MM.1S (cell line): ENCODE measurements at regions not wholly inside any gene's neighbourhood (a gene's known extent, or its start where the extent isn't known, plus 50 kb on each side); places are given as distances from the start of the nearest gene placed in this dataset.

ENCODE experiments used
- DNase-seq: peaks from one replicate; pipeline ENCODE4 v3.0.0-alpha.2; 2015
- H2AFZ ChIP-seq: fragments of 300-600 bp; sonication (generic); 2 replicates; pipeline ENCODE4 v1.6.0; 2016; ENCODE audit warnings: antibody characterized with exemption, low read length
- H3F3A ChIP-seq: fragments of 300-600 bp; sonication (generic); 2 replicates; pipeline ENCODE4 v1.6.1; 2016; ENCODE audit warnings: mild to moderate bottlenecking, antibody characterized with exemption, low read length, moderate library complexity, mixed read lengths; ENCODE audit not compliant: insufficient read depth
- H3K27ac ChIP-seq: fragments of 300-600 bp; sonication (generic); 2 replicates; pipeline ENCODE4 v1.5.1; 2016; ENCODE audit warnings: mild to moderate bottlenecking, low read length
- H3K27me3 ChIP-seq: fragments of 300-600 bp; sonication (generic); replicated peaks from 2 replicates; pipeline ENCODE4 v1.6.0; 2016; ENCODE audit warnings: low read length; ENCODE audit not compliant: insufficient read depth
- H3K36me3 ChIP-seq: fragments of 300-600 bp; sonication (generic); replicated peaks from 2 replicates; pipeline ENCODE4 v1.6.1; 2016; ENCODE audit warnings: mild to moderate bottlenecking, low read length, mixed read lengths; ENCODE audit not compliant: insufficient read depth
- H3K4me1 ChIP-seq: fragments of 300-600 bp; sonication (generic); 2 replicates; pipeline ENCODE4 v1.6.1; 2016; ENCODE audit warnings: low read length, mixed read lengths
- H3K4me2 ChIP-seq: fragments of 300-600 bp; sonication (generic); 2 replicates; pipeline ENCODE4 v1.6.0; 2016; ENCODE audit warnings: low read depth, low read length
- H3K4me3 ChIP-seq: fragments of 300-600 bp; sonication (generic); 2 replicates; pipeline ENCODE4 v1.5.1; 2016; ENCODE audit warnings: low read length, mixed read lengths
- H3K79me2 ChIP-seq: fragments of 300-600 bp; sonication (generic); 2 replicates; pipeline ENCODE4 v1.6.1; 2016; ENCODE audit warnings: mixed run types, low read length, mixed read lengths
- H3K9ac ChIP-seq: fragments of 300-600 bp; sonication (generic); 2 replicates; pipeline ENCODE4 v1.6.1; 2016; ENCODE audit warnings: low read length, mixed read lengths
- H3K9me2 ChIP-seq: fragments of 300-600 bp; sonication (generic); replicated peaks from 2 replicates; pipeline ENCODE4 v1.6.1; 2016; ENCODE audit warnings: mild to moderate bottlenecking, low read length, mixed read lengths; ENCODE audit not compliant: insufficient read depth
- H3K9me3 ChIP-seq: fragments of 300-600 bp; sonication (generic); replicated peaks from 2 replicates; pipeline ENCODE4 v1.6.1; 2016; ENCODE audit warnings: mild to moderate bottlenecking, low read length, mixed read lengths; ENCODE audit not compliant: insufficient read depth
- H4K20me1 ChIP-seq: fragments of 300-600 bp; sonication (generic); 2 replicates; pipeline ENCODE4 v1.6.1; 2016; ENCODE audit warnings: mild to moderate bottlenecking, low read length, moderate library complexity, mixed read lengths; ENCODE audit not compliant: insufficient read depth
- EZH2 ChIP-seq: fragments of 300-600 bp; sonication (generic); optimal IDR thresholded peaks from 2 replicates; pipeline ENCODE3; 2017; ENCODE audit warnings: low read depth, mild to moderate bottlenecking, antibody characterized with exemption, low read length, mixed read lengths
- EZH2phosphoT487 ChIP-seq: fragments of 300-600 bp; sonication (generic); IDR thresholded peaks from 2 replicates; pipeline ENCODE4 v1.6.1; 2018; ENCODE audit warnings: antibody characterized with exemption, low read length
- TF ChIP-seq, protein P1 (sequence below): fragments of 300-600 bp; sonication (generic); IDR thresholded peaks from 2 replicates; pipeline ENCODE4 v1.5.1; 2016; ENCODE audit warnings: antibody characterized with exemption, low read length, mixed read lengths

GRCh38 chr10:117612113-117612512 is 69.6 kb downstream of the EMX2 start:
- H3K9ac ChIP-seq = no peak overlapping the region
- H3F3A ChIP-seq = no peaks in the 10 kb centered on the region
- no peak overlapping the region for H3K4me2 ChIP-seq
- no peak overlapping the region for H2AFZ ChIP-seq
- no peaks in the 10 kb centered on the region for H3K79me2 ChIP-seq
- no peaks in the 10 kb centered on the region for H3K4me1 ChIP-seq
- H3K27me3 ChIP-seq = no peaks in the 10 kb centered on the region
- no peak overlapping the region for H3K4me3 ChIP-seq
- no peak for DNase-seq
- TF ChIP-seq EZH2phosphoT487 = no peak
- TF ChIP-seq, protein P1, sequence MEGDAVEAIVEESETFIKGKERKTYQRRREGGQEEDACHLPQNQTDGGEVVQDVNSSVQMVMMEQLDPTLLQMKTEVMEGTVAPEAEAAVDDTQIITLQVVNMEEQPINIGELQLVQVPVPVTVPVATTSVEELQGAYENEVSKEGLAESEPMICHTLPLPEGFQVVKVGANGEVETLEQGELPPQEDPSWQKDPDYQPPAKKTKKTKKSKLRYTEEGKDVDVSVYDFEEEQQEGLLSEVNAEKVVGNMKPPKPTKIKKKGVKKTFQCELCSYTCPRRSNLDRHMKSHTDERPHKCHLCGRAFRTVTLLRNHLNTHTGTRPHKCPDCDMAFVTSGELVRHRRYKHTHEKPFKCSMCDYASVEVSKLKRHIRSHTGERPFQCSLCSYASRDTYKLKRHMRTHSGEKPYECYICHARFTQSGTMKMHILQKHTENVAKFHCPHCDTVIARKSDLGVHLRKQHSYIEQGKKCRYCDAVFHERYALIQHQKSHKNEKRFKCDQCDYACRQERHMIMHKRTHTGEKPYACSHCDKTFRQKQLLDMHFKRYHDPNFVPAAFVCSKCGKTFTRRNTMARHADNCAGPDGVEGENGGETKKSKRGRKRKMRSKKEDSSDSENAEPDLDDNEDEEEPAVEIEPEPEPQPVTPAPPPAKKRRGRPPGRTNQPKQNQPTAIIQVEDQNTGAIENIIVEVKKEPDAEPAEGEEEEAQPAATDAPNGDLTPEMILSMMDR = no peak
- no peak for TF ChIP-seq EZH2
- H3K9me2 ChIP-seq = no peaks in the 10 kb centered on the region
- H3K27ac ChIP-seq = no peak overlapping the region
- no peaks in the 10 kb centered on the region for H3K36me3 ChIP-seq
- no peaks in the 10 kb centered on the region for H3K9me3 ChIP-seq
- no peaks in the 10 kb centered on the region for H4K20me1 ChIP-seq

GRCh38 chr10:117615649-117616048 is 73.1 kb downstream of the EMX2 start:
- no peaks in the 10 kb centered on the region for H4K20me1 ChIP-seq
- TF ChIP-seq, protein P1 = no peak
- TF ChIP-seq EZH2phosphoT487 (no peak), EZH2 (no peak)
- H3K4me2 ChIP-seq = no peak overlapping the region
- no peak overlapping the region for H3K4me3 ChIP-seq
- H3K9me3 ChIP-seq = no peaks in the 10 kb centered on the region
- H3K9me2 ChIP-seq = no peaks in the 10 kb centered on the region
- H2AFZ ChIP-seq = no peak overlapping the region
- no peaks in the 10 kb centered on the region for H3K4me1 ChIP-seq
- no peak for DNase-seq
- H3F3A ChIP-seq = no peaks in the 10 kb centered on the region
- no peaks in the 10 kb centered on the region for H3K36me3 ChIP-seq
- H3K79me2 ChIP-seq = no peaks in the 10 kb centered on the region
- H3K27ac ChIP-seq = no peak overlapping the region
- no peak overlapping the region for H3K9ac ChIP-seq
- no peaks in the 10 kb centered on the region for H3K27me3 ChIP-seq

GRCh38 chr10:117616179-117616578 is 73.6 kb downstream of the EMX2 start:
- Histone ChIP-seq H3K79me2 (no peaks in the 10 kb centered on the region), H3K4me3 (no peak overlapping the region), H3F3A (no peaks in the 10 kb centered on the region), H3K27me3 (no peaks in the 10 kb centered on the region), H4K20me1 (no peaks in the 10 kb centered on the region), H3K27ac (no peak overlapping the region), H2AFZ (no peak overlapping the region), H3K9me3 (no peaks in the 10 kb centered on the region), H3K9me2 (no peaks in the 10 kb centered on the region), H3K9ac (no peak overlapping the region), H3K4me1 (no peaks in the 10 kb centered on the region), H3K36me3 (no peaks in the 10 kb centered on the region), H3K4me2 (no peak overlapping the region)
- TF ChIP-seq, protein P1 = no peak
- TF ChIP-seq EZH2 (no peak), EZH2phosphoT487 (no peak)
- DNase-seq = no peak

DNA sequence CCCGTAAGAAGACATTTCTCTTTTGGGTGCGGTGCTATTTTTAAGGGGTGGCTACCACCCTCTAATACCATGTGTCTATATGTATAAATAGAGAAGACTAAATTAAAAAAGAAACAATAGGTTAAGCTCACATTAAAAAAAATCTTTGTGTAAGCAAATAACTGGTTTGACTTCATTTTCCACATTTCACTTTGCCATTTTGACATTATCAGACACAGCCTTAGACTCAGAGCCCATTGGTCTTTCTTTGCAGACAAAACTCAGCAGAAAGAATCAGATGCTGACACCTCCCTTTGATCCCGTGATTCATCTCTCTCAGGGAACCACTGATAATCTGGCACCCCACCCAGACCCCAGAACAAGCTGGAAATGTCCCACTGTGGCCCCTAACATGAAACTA is 74.5 kb downstream of the EMX2 start:
- Histone ChIP-seq H3K4me2 (no peak overlapping the region), H3K79me2 (no peaks in the 10 kb centered on the region), H3K27me3 (no peaks in the 10 kb centered on the region), H4K20me1 (no peaks in the 10 kb centered on the region), H3K9me2 (no peaks in the 10 kb centered on the region), H3K9ac (no peak overlapping the region), H3F3A (no peaks in the 10 kb centered on the region), H3K4me1 (no peaks in the 10 kb centered on the region), H3K27ac (no peak overlapping the region), H3K9me3 (no peaks in the 10 kb centered on the region), H2AFZ (no peak overlapping the region), H3K36me3 (no peaks in the 10 kb centered on the region), H3K4me3 (no peak overlapping the region)
- DNase-seq = no peak
- TF ChIP-seq EZH2 = no peak
- no peak for TF ChIP-seq EZH2phosphoT487
- TF ChIP-seq, protein P1 = no peak
